ENCODE measurements at regions not wholly inside any gene's neighbourhood (a gene's known extent, or its start where the extent isn't known, plus 50 kb on each side); places are given as distances from the start of the nearest gene placed in this dataset.

DNA sequence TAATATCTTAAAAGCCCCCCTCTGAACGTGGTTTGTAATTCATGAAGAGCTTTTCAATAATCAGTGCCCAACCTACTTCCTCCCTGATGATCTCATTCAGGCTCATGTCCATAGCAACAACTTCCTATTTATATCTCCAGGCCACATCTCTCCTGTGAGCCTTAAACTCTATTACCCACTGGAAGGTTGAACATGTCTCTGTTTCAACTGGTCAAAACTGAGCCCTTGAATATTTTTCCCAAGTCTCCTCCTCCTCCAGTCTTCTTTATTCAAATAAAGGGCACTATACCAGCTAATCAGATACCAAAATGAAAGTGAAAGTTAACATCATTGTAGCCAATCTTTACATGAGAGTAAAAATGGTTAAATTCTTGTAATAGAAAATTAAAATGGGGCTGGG lies 63.7 kb upstream of the ITGA4 start:
- TF ChIP-seq EP300 (IDR thresholded peaks at IDR 0.05) (no peak), POLR2A (IDR thresholded peaks at IDR 0.05) (no peak)
- TF ChIP-seq, protein P1, sequence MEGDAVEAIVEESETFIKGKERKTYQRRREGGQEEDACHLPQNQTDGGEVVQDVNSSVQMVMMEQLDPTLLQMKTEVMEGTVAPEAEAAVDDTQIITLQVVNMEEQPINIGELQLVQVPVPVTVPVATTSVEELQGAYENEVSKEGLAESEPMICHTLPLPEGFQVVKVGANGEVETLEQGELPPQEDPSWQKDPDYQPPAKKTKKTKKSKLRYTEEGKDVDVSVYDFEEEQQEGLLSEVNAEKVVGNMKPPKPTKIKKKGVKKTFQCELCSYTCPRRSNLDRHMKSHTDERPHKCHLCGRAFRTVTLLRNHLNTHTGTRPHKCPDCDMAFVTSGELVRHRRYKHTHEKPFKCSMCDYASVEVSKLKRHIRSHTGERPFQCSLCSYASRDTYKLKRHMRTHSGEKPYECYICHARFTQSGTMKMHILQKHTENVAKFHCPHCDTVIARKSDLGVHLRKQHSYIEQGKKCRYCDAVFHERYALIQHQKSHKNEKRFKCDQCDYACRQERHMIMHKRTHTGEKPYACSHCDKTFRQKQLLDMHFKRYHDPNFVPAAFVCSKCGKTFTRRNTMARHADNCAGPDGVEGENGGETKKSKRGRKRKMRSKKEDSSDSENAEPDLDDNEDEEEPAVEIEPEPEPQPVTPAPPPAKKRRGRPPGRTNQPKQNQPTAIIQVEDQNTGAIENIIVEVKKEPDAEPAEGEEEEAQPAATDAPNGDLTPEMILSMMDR (IDR thresholded peaks at IDR 0.05), result no peak
